Fibroblast of lung (primary cell): ENCODE measurements at regions not wholly inside any gene's neighbourhood (a gene's known extent, or its start where the extent isn't known, plus 50 kb on each side); places are given as distances from the start of the nearest gene placed in this dataset.

Source experiments
- DNase-seq, 2 donors: peaks; one replicate each; pipeline versions ENCODE4 v3.0.0 to v3.0.0-alpha.2; 2010; ENCODE audit warnings: low read depth in 2 of 2
- H2AFZ ChIP-seq: 2 replicates; pipeline ENCODE4 v1.5.1; 2012; ENCODE audit warnings: low read length, control low read depth, inconsistent platforms
- H3K27ac ChIP-seq: 2 replicates; pipeline ENCODE4 v1.5.1; 2011; ENCODE audit warnings: low read length, control low read depth; ENCODE audit not compliant: insufficient read depth
- H3K27me3 ChIP-seq: 2 replicates; pipeline ENCODE4 v1.5.1; 2011; ENCODE audit warnings: mild to moderate bottlenecking, low read length; ENCODE audit not compliant: control insufficient read depth, insufficient read depth
- H3K36me3 ChIP-seq: 2 replicates; pipeline ENCODE4 v1.5.1; 2011; ENCODE audit warnings: low read length; ENCODE audit not compliant: control insufficient read depth, insufficient read depth
- H3K4me1 ChIP-seq: 2 replicates; pipeline ENCODE4 v1.5.1; 2011; ENCODE audit warnings: low read length; ENCODE audit not compliant: control insufficient read depth, insufficient read depth; ENCODE audit errors: extremely low read depth
- H3K4me2 ChIP-seq: 2 replicates; pipeline ENCODE4 v1.5.1; 2011; ENCODE audit warnings: low read length, control low read depth; ENCODE audit not compliant: insufficient read depth; ENCODE audit errors: extremely low read depth
- H3K4me3 ChIP-seq, 4 experiments: fragments of 200-600 bp in 1 of 4; sonication (generic) in 1 of 4; replicated peaks in 1 of 4; 2 replicates each; pipeline ENCODE4 v1.5.1; 2011 to 2016; ENCODE audit warnings: low read length in 4 of 4, low read depth in 3 of 4, mild to moderate bottlenecking in 3 of 4, control low read depth in 2 of 4, inconsistent platforms in 1 of 4, mixed read lengths in 1 of 4; ENCODE audit not compliant: insufficient read depth in 1 of 4; ENCODE audit errors: control extremely low read depth in 1 of 4
- H3K79me2 ChIP-seq: 2 replicates; pipeline ENCODE4 v1.5.1; 2012; ENCODE audit warnings: mild to moderate bottlenecking, low read length, inconsistent platforms; ENCODE audit not compliant: control insufficient read depth, insufficient read depth
- H3K9ac ChIP-seq: 2 replicates; pipeline ENCODE4 v1.5.1; 2011; ENCODE audit warnings: mild to moderate bottlenecking, low read length, control low read depth; ENCODE audit not compliant: insufficient read depth
- H3K9me3 ChIP-seq: 2 replicates; pipeline ENCODE4 v1.5.1; 2012; ENCODE audit warnings: low read depth, low read length; ENCODE audit not compliant: control insufficient read depth, insufficient read depth
- H4K20me1 ChIP-seq: 2 replicates; pipeline ENCODE4 v1.5.1; 2011; ENCODE audit warnings: low read length; ENCODE audit not compliant: control insufficient read depth, insufficient read depth; ENCODE audit errors: extremely low read depth
- EZH2 ChIP-seq: IDR thresholded peaks from 2 replicates; pipeline ENCODE4 v1.5.1; 2012; ENCODE audit warnings: low read length, control low read depth, mild to moderate bottlenecking; ENCODE audit errors: missing control alignments
- TF ChIP-seq, protein P1 (sequence below), 2 donors: IDR thresholded peaks in 1 of 2; conservative IDR thresholded peaks in 1 of 2; 1 replicate in 1 of 2; 2 replicates in 1 of 2; pipeline ENCODE4 v1.5.1; 2011 to 2012; ENCODE audit warnings: low read length in 2 of 2, control low read depth in 1 of 2, inconsistent platforms in 1 of 2, low read depth in 1 of 2, mild to moderate bottlenecking in 1 of 2

DNA sequence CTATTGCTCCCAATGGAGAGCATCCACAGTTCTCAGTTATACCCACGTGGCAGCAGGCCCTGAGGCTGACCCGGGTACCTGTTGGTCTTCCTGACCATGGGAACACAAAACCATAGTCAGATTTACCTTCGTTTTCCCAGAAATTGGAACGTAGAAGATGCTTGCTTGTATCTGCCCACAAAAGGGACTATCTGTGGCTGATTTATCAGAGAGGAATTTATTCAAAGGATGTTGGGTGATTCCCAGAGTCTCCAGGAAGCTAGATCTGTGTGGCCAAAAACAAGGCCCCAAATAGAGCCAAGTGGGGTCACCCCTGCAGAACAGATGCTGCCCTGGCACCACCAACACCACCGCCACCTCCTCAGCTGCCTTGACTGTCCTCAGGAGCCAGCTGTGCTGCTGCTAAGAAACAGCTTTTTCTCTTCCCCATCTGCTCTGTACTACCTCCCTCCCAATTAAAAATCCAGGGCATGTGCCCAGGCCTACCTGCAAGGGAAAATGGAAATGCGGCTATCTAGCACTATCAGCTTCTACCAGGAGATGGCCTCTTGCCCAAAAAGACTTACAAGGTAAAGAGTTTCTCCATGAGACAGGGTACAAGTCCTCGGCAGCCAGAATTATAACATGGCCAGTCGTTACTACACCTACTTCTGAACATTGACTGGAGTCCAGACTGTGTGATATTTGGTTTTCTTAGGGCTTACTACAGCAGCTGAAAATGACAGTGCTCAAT lies 128.6 kb upstream of the PLEKHG7 start:
- Histone ChIP-seq H3K79me2 (no peaks in the 10 kb centered on the region), H3K27ac (no peak overlapping the region), H3K27me3 (no peaks in the 10 kb centered on the region), H4K20me1 (no peaks in the 10 kb centered on the region), H3K4me1 (no peaks in the 10 kb centered on the region), H2AFZ (no peak overlapping the region), H3K4me2 (no peak overlapping the region), H3K4me3 (no peak overlapping the region), H3K9me3 (no peaks in the 10 kb centered on the region), H3K9ac (no peak overlapping the region), H3K36me3 (no peaks in the 10 kb centered on the region)
- TF ChIP-seq EZH2 = no peak
- TF ChIP-seq, protein P1, sequence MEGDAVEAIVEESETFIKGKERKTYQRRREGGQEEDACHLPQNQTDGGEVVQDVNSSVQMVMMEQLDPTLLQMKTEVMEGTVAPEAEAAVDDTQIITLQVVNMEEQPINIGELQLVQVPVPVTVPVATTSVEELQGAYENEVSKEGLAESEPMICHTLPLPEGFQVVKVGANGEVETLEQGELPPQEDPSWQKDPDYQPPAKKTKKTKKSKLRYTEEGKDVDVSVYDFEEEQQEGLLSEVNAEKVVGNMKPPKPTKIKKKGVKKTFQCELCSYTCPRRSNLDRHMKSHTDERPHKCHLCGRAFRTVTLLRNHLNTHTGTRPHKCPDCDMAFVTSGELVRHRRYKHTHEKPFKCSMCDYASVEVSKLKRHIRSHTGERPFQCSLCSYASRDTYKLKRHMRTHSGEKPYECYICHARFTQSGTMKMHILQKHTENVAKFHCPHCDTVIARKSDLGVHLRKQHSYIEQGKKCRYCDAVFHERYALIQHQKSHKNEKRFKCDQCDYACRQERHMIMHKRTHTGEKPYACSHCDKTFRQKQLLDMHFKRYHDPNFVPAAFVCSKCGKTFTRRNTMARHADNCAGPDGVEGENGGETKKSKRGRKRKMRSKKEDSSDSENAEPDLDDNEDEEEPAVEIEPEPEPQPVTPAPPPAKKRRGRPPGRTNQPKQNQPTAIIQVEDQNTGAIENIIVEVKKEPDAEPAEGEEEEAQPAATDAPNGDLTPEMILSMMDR (conservative IDR thresholded peaks at IDR 0.05 in 1 of 2, IDR thresholded peaks at IDR 0.05 in 1 of 2; ENCODE audit: low read depth in 1 of 2, low read length in 2 of 2) = peak in 1 of 2 donors; percentile 26
- peak in 1 of 2 donors; percentile 30 for DNase-seq

DNA sequence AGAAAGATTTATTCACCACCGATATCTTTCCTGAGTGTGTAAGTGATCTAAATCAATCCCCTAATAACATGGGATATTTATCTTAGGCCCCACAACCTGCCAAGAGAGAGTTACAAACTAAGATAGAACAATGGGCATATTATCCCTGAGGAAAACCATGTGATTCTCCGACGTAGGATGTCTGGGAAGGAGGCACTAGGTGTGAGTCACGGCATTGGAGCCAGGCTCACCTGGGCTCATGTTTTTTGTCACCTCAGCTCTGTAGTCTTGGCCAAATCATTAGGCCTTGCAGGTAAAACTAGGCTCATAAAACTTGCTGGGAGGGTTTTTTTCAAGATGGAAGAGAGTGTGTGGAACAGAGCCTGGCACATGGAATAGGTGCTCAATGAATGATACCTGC lies 129.7 kb upstream of the PLEKHG7 start:
- no peak for TF ChIP-seq EZH2
- TF ChIP-seq, protein P1 (conservative IDR thresholded peaks at IDR 0.05 in 1 of 2, IDR thresholded peaks at IDR 0.05 in 1 of 2; ENCODE audit: low read depth in 1 of 2, low read length in 2 of 2) = no peak
- H3K9ac ChIP-seq = no peak overlapping the region

GRCh38 chr12:92571844-92572543 lies 130.8 kb upstream of the PLEKHG7 start:
- no peak overlapping the region for H3K27ac ChIP-seq
- H3K9ac ChIP-seq = no peak overlapping the region
- no peak for TF ChIP-seq EZH2
- TF ChIP-seq, protein P1 (conservative IDR thresholded peaks at IDR 0.05 in 1 of 2, IDR thresholded peaks at IDR 0.05 in 1 of 2; ENCODE audit: low read depth in 1 of 2, low read length in 2 of 2) = no peak
- no peaks in the 10 kb centered on the region for H4K20me1 ChIP-seq
- no peaks in the 10 kb centered on the region for H3K4me1 ChIP-seq
- no peak overlapping the region for H2AFZ ChIP-seq
- no peak overlapping the region for H3K4me3 ChIP-seq
- H3K36me3 ChIP-seq = no peaks in the 10 kb centered on the region
- H3K79me2 ChIP-seq = no peaks in the 10 kb centered on the region
- no peak overlapping the region for H3K4me2 ChIP-seq
- no peaks in the 10 kb centered on the region for H3K9me3 ChIP-seq
- H3K27me3 ChIP-seq = no peaks in the 10 kb centered on the region
- DNase-seq = no peak

More for the DNA sequence above, 129.7 kb upstream of the PLEKHG7 start:
- Histone ChIP-seq H3K27me3 (no peaks in the 10 kb centered on the region), H3K4me1 (no peaks in the 10 kb centered on the region), H4K20me1 (no peaks in the 10 kb centered on the region), H3K36me3 (no peaks in the 10 kb centered on the region), H3K27ac (no peak overlapping the region), H3K79me2 (no peaks in the 10 kb centered on the region), H3K9me3 (no peaks in the 10 kb centered on the region), H2AFZ (no peak overlapping the region), H3K4me3 (no peak overlapping the region), H3K4me2 (no peak overlapping the region)
- no peak for DNase-seq
